ENCODE measurements at regions not wholly inside any gene's neighbourhood (a gene's known extent, or its start where the extent isn't known, plus 50 kb on each side); places are given as distances from the start of the nearest gene placed in this dataset.
"Not testable (repeated sequence)": the region's sequence is repeated elsewhere in the genome, so short reads cannot be mapped to it uniquely, and the experiment has no call there.

DNA sequence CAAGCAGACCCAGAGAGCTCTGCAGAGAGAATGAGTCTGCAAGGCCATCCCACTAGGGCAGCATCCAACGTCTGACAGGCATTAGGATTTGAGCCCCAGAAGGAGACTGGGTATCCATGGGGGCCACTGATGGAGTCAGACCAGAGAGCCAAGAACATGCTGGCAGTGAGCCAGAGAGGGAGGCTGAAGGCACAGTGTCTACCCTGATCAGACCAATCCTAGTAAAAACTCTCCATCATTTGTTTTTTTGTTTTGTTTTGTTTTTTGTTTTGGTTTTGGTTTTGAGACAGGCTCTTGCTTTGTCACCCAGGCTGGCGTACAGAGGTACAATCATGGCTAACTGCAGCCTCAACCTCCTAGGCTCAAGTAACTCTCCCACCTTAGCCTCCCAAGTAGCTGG is 133.1 kb upstream of the LYZL2 start:
- DNase-seq: no peak

DNA sequence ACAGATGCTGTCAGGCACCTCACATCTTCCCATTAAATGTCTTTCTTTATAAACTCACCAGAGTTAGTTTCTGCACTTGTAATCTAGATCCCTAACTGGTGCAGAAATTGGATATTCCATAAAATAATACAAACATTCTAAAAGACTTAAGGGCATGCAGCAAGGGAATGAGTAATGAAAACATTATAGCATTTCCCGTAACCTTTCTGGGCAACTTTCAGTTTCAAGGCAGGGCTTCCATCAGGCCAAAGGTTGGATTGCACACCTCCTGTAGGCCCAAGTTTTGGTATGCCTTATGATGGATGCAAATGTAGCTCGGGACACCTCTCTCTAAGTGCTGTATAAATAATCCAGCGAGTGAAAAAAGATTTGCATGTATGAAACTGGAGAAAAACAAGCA is 129.9 kb upstream of the LYZL2 start:
- DNase-seq: no peak

DNA sequence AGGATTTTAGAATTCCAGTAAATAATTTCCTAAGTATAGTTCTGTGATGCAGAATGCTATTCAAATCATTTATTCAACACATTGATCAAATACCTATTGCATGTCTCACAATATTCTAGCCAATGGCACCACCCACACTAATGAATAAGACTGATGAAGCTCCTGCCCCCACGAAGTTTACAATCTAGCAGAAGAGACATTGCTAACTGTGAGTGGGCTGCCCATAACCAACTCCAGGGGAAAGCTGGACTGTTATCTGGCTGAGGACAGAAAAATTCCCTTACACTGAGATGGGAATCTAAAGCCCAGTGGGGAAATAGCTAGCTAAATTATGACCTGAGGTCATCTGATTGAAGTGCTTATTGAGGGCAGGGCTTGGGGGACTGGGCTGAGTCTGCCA is 128.8 kb upstream of the LYZL2 start:
- no peak for DNase-seq

DNA sequence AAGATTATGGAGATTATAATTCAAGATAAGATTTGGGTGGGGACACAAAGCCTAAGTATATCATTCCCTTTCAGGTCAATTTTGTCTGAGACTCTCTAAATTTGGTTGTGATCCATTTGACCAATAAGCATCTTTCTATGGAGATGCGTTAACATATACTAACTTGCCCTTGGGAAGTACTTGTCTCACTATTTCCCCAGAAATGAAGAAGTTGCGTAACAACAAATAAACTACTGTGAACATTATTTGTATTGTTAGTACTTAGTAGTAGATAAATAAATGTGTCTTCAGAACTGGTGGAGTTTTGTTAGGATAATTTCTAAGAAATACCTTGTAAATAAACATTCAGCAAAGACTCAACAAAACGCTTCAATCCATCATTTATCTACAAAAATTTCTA is 127.3 kb upstream of the LYZL2 start:
- DNase-seq: no peak

DNA sequence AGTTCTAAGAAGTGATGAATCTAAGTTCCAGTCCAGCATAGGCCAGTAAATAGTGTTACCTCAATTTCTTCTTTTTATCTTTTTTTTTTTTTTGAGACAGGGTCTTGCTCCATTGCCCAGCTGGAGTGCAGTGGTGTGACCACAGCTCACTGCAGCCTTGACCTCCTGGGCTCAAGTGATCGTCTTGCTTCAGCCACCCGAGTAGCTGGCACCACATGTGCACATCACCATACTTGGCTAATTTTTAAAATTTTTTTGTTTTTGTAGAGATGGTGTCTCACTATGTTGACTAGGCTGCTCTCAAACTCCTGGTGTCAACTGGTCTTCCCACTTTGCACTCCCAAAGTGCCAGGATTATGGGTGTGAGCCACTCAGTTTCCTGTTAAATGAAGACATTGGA is 126.6 kb upstream of the LYZL2 start:
- DNase-seq: no peak

DNA sequence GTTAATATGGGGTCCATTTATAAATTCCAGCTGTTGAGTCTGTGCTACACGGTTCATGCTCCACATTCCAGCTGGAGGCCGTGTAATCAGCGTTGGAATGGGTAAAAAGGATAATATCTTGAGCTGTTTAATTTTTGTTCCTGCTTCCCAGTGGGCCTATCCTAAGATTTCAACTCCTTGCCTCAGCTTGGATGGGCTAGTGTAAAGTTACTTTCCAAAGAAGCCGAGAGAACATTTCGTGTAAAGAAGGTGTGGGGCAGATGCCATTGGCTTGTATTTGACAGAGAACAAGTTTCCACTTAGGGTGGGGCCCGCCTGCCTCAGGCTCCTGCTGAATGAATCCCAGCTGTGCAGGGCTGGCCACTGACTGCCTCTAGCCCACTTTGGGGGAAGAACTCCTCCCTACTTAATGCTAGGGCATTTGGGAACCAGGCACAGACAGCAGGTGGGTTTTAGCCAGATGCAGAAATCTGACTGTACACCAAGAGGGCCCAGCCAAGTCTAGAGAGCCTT is 125.9 kb upstream of the LYZL2 start:
- no peak for DNase-seq

DNA sequence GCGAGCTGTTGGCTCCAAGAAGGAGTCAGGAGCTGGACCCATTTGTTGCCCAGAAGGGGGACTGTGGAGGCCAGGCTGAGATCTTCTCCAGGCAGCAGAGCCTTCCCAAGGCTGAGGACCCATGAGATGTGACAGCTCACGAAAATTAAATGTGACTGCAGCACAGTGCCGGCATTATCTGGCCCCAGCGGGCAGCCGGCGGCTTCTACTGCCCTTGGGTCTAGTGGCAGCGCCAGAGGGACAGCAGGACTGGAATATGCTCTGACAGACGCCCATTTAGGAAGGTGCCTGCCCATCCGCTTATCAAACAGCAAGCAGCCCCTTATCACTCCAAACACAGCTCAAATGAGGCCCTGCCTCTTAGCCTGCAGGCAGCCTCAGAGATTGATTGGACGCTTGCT is 122.9 kb upstream of the LYZL2 start:
- peak; percentile 95 for DNase-seq

DNA sequence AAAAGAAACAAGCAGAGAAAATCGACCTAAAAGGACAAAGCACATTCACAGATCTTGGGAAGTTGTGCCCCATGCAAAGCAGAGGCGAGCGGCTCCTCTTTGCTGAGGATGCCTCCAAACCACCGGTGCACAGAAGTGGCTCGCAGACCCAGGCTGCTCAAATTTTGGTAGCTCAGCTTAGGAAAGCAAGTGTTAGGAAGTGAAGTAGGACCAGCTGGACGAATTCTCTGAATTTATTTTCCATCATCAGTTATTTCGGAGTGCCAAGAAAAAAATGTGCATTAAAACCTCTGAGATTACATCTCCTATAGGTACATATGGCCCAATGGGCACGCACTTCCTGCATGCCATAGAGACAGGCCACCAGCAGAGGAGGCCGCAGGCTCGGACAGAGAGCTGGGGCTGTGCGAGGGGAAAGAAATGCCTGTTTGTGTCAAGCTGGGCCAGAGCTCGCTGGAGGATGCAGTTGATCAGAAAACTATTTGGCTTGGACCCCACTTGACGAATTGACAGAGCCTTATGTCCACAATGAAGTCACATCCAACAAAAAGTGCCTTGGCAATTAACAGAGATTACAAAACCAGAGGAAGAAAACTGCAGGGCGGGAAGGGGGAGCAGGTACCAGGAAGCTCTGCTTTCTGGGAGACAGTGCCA is 122.3 kb upstream of the LYZL2 start:
- peak; percentile 83 for DNase-seq

DNA sequence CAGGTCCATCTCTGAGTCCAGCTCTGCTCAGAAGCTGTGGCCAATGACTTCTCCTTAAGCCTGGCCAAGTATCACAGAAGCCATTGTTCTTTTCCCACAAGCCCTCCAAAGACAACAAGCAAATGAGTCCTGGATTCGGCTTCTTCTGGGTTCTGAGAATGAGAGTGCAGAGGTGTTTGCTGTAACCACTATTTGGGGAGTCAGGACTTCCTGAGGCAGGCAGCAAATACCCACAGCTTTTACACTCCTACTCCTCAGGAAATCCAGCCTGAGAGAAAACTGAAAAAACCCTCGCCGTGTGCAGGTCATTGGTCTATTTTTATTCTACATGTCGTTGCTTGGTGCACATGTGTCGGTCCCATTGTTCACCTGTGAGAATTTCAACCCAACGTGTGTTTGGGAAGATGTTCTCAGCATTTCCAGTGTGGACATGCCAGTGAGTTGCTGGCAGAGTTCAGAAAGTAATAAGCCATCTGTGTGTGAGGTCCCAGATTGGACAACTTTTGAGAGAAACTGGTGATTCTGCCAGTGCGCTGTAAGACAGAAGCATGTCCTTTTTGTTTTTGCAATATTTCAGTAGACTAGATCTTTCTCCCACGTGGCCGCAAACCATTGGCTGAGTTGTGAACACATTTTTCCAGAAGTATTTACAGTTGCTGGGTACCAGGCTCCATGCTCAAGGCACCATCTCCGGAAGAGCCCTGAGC is 121.6 kb upstream of the LYZL2 start:
- DNase-seq: peak; percentile 30

DNA sequence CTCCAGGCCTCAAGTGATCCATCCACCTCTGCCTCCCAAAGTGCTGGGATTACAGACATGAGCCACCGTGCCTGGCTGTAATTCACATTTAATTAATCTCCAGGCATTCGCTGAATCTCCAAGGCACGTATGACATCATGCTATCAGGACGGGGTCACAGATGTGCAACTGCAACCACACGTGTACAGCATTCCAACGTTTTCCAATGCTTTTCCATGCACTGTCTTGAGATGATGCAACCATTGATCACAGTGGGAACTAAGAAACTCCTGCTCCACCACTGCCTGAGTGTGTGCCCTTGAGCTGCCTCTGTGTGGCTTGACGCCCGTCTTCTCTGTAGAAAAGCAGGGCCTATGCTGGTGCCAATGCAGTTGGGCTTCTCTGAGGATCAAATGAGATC is 119.8 kb upstream of the LYZL2 start:
- DNase-seq: no peak

DNA sequence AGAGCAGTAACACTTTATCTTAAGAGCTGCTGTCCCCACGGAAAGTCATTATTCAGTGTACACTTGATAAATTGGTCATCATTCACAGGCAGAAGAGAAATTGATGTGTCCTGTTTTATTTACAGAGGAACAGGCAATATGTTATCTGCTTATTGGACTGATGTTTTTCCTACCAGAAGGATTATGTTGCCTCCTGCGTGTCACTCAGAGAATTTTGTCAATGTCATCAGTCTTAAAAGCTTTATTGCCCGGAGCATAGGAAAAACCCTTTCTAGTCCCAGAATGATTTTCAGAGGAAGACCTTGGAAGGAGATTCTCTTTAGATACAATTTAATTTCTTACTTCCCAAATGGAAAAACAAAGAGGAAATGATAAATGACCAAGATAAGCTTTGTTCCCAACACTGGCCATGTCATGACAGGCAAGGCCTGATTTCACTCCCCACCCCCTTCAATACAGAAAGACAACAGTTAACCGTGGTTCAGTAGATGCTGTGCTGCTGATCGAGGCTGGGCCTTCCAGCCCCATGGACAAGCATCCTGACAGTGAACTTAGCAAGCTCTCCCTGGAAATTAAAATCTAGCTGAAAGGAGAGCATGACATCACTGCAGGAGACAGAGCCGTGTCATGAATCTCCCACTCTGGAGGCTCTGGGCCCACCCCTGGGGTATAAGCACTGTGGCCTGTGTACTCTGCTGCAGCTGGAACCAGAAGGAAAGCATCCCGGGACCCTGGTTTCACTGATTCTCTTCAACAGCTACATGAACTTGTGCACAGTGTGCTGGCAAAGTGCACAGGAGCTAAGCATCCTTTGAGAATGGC is 118.8 kb upstream of the LYZL2 start:
- no peak for DNase-seq

DNA sequence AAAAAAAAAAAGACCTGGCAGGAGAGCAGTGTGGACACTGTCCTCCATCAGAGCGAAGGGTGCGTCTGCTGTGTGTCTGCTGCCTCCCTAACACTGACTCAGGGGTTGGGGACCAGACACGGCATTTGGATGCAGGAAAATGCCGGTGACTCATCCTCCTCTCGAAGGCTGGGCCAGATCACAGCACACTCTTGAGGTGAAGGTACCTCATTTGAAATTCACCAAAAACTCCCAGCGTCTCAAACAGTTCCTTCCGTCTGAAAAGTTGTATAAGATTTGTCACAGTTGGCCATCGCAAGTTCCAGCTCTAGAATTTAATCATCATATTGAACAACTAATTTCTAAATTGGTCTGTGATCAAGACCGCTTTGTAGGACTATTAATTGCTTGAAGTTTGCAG is 118.1 kb upstream of the LYZL2 start:
- no peak for DNase-seq

DNA sequence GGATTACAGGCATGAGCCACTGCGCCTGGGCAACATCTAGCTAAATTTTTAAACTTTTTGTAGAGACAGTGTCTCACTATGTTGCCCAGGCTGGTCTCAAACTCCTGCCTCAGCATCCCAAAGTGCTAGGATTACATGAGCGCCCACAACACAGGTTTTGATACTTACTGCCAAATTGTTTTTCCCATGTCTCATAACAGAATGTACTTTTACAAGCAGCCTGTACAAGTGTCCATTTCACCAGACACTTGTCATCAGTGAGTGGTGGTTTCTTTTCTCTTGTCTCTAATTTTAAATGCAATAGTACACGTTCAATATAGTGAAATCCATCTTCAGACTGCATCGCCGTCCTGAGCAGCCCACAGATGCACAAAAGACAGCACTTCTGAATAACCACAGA is 116.4 kb upstream of the LYZL2 start:
- no peak for DNase-seq

DNA sequence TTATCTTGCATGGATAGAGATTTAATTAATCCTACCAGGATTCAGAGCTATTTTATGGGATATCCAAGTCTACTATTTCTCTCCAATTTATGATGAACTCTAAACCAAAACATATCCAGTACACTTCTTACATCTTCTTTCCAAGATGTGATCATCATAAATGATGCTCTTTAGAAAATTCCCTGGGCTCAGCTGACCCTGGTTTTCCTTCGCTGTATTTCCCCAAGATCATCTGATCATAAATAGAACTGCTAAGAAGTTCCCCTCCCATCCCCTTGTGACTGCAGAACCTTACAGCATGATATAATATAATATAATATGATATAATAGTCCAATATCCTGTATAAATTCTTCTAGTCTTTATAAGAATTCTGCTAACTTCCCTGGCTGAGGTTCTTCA is 114.6 kb upstream of the LYZL2 start:
- DNase-seq: no peak

DNA sequence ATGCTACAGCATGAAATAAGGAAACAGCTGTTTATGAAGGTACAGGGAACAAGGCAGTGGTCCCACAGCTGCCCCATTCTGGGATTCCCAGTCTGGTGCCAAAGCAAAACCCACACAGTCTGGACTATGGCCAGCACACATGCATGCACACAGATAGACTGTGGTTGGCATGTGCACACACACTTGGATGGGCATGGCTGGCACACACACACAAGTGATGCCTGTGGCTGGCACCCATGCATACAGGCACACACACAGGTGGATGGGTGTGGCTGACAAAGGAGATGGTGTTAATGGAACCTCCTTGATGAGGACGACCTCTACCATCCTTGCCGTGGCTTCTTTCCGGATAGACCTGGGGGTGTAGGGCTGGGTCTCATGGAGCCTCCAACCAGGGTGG is 114.0 kb upstream of the LYZL2 start:
- DNase-seq: no peak

DNA sequence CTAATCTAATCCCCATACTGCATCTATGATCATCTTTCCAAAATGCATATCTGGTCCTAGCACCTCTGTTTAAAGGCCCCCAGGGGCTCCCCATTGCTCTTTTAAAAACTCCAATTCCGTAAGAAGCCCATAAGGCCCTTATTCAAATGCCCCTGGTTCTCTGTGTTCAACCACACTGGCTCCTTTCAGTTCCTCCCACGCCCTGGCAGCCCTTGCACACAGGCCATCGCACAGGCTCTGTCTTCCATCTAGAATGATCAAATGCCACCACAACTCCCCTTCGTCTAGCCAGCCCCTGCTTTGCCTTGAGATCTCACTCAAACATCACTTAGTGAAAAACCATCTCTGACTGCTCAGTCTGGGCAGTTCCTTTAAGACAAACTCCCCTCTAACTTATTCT is 112.9 kb upstream of the LYZL2 start:
- no peak for DNase-seq

DNA sequence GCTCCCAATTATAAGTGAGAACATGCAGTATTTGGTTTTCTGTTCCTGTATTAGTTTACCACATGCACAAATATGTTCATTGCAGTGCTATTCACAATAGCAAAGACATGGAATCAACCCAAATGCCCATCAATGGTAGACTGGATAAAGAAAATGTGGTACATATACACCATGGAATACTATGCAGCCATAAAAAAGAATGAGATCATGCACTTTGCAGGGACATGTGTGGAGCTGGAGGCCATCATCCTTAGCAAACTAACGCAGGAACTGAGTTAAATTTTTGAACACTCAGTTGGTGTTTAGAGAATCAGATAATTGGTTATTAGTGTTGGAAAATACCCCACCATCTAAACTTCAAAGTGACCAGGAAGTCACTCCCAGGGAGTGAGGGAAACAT is 111.2 kb upstream of the LYZL2 start:
- not testable (repeated sequence) for DNase-seq

DNA sequence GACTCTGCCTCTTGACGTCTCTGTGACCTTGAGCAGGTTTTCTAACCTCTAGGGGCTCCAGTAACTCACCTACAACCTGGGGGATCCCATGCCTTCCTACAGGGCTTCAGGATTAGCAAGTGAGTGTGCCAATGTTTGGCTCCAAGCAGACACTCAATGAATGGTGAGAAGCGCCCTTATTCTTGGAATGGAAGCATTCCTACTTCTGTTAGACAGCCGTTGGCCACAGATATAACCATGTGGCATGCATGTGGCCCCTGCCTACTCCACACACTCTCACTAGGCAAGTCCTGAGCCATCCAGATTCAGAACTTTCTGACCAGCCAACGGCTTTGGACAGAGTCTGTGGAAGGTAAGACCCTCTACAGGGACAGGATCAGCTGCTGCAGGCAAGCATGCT is 108.9 kb upstream of the LYZL2 start:
- DNase-seq: no peak

DNA sequence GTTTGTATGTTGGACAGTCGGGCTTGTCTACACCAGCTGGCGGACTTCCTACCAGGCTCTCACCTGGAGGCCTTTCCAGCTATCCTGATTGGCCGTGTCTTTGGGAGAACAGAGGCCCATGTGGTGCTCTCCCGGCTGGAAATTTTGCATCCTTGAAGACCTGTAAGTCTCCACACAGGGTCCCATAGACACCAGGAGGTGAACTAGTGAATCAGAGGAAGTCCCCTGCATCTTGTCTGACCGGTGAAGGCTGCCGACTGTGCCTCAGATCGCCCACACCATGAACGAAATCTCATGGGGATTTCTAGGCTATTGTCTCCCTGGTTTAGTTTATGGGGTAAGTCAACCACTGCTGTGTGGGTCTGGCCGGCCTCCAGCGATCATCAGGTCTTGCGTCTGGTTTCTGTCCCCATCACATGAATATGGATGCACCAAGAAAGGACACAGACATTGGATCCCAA is 108.4 kb upstream of the LYZL2 start:
- DNase-seq: no peak

DNA sequence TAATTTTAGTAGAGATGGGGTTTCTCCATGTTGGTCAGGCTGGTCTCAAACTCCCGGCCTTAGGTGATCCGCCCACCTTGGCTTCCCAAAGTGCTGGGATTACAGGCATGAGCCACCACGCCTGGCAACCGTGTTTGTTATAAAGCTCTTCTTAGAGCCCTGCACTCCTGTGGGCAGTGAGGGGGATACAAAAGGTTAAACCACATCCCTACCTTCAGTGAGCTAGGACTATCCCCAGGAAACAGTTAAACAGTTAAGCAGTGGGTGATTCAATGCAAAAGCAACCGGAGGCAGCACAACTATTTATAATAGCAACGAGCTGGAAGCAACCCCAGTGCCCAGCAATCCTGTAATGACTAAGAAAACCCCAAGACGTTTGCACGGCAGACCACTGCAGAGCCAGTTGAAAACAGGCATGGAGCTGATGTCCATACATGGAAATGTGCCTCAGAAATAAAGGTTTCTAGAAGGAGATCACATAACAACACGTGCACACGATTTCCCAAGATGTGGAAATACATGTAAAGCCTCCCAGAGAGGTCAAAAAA is 107.2 kb upstream of the LYZL2 start:
- peak; percentile 48 for DNase-seq

DNA sequence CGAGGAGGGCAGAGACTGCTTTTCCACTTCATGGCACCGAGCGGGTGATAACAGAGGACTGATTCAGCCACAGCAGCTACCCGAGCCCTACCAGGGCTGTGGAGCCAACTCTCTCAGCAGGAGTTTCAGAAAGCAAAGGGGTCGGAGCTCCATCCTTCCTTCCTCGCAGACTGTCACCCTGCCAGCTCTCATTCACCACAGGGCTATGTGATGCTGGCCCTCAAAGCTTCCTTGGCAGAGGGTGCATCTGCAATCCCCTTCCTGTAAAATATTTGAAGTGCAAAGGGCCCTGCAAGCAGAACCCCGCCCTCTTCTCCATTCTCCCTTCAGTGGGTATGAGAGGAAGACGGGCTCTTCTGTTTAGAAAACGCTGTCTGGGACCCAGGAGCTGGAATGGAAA is 105.3 kb upstream of the LYZL2 start:
- DNase-seq: peak; percentile 16

DNA sequence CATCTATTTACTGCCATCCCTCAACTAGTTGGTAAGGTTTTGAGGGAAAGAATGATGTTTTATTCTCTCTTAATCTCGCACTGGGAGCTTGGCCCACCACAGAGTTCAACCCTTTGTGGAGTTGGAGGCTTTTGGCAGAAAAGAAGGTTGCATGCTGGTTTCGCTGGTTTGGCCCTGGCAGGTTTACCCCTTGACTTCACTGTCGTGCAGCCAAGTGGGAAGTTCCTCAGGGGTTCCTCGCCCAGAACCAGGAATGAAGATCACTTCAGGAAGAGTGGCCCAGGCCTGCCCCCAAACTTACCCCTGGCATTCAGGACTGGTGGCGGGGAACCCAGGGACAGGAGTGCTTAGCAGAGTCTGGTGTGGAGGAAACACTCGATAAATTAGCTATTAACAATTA is 103.1 kb upstream of the LYZL2 start:
- no peak for DNase-seq

DNA sequence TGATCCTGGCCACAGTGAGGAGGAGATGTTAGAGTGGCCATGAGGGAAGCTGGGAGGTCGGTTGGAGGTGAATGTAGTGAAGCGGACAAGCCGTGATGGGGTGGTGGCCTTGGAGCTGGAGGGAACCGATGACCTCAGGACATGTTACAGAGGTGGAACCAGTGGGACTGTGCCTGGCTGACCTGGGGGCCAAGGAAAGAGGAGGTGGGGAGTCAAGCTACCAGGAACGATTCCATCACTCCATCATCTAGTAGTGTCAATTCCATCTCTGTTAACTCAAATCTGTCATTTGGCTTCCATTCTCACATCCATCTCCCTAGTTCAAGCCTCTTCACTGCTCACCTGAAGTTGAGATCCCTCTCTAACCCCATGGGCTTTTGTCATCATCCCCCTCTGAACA is 102.4 kb upstream of the LYZL2 start:
- no peak for DNase-seq

DNA sequence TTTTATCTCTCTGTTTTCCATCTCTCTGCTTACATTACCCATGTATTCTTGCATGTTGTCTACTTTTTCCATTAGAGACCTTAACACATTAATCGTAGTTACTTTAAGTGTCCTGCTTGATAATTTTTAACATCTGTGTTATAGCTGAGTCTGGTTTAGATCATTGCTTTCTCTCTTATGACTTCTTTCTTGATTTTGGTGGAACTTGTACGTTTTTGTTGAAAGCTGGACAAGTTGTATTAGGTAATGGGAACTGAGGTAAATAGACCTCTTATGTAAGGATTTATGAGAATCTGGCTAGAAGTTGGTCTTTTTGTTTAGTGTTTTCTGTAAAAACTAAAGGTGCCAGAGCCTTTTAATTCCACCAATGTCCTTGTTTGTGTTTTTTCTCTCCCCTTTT is 100.8 kb upstream of the LYZL2 start:
- no peak for DNase-seq
